ENCODE measurements at regions not wholly inside any gene's neighbourhood (a gene's known extent, or its start where the extent isn't known, plus 50 kb on each side); places are given as distances from the start of the nearest gene placed in this dataset.

GRCh38 chr12:124455336-124455735 lies 112.1 kb downstream of the NCOR2 start:
- Histone ChIP-seq H3K36me3 (ENCODE audit: control insufficient read depth, insufficient read depth, low read length) (peaks cover 76% of the 10 kb centered on the region), H3K4me1 (ENCODE audit: control insufficient read depth, insufficient read depth, low read length) (peaks cover 74% of the 10 kb centered on the region), H3K4me3 (ENCODE audit: low read depth, low read length) (no peak overlapping the region), H3K9me3 (ENCODE audit: control insufficient read depth, insufficient read depth, low read length) (no peaks in the 10 kb centered on the region), H3K27me3 (ENCODE audit: control insufficient read depth, insufficient read depth, low read length) (no peaks in the 10 kb centered on the region), H3K27ac (ENCODE audit: low read depth, low read length) (peak overlapping the region; percentile 10)
- 61% methylated on average over 9 of the region's 9 CpGs for WGBS (ENCODE audit: insufficient coverage)
- DNase-seq (ENCODE audit: low read depth in 4 of 6, low spot score in 6 of 6): no peak

DNA sequence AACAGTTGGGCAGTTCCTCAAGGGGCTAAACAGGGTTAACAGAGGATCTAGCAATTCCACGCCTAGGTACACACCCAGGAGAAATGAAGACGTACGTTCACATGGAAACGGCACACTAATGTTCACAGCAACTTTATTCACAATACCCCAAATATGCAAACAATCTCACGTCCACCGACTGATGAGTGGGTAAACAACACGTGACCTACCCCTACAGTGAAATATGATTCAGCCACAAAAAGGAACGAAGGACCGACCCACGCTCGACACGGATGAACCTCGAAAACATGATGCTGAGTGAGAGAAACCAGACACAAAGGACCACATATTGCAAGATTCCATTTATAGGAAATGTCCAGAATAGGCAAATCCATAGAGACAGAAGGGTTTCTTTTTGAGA lies 112.7 kb downstream of the NCOR2 start:
- no peak overlapping the region for H3K4me3 ChIP-seq (ENCODE audit: low read depth, low read length)
- peaks cover 80% of the 10 kb centered on the region for H3K4me1 ChIP-seq (ENCODE audit: control insufficient read depth, insufficient read depth, low read length)
- no peaks in the 10 kb centered on the region for H3K27me3 ChIP-seq (ENCODE audit: control insufficient read depth, insufficient read depth, low read length)
- H3K27ac ChIP-seq (ENCODE audit: low read depth, low read length): no peak overlapping the region
- 42% methylated on average over 4 of the region's 13 CpGs for WGBS (ENCODE audit: insufficient coverage)
- DNase-seq (ENCODE audit: low read depth in 4 of 6, low spot score in 6 of 6): no peak
- peaks cover 76% of the 10 kb centered on the region for H3K36me3 ChIP-seq (ENCODE audit: control insufficient read depth, insufficient read depth, low read length)
- no peaks in the 10 kb centered on the region for H3K9me3 ChIP-seq (ENCODE audit: control insufficient read depth, insufficient read depth, low read length)

- no peak overlapping the region for H3K4me3 ChIP-seq (ENCODE audit: low read depth, low read length)
- H3K27ac ChIP-seq (ENCODE audit: low read depth, low read length): no peak overlapping the region
- no peak for DNase-seq (ENCODE audit: low read depth in 4 of 6, low spot score in 6 of 6)
- 90% methylated on average over 1 of the region's 11 CpGs for WGBS (ENCODE audit: insufficient coverage)
- no peaks in the 10 kb centered on the region for H3K9me3 ChIP-seq (ENCODE audit: control insufficient read depth, insufficient read depth, low read length)
- peaks cover 84% of the 10 kb centered on the region for H3K4me1 ChIP-seq (ENCODE audit: control insufficient read depth, insufficient read depth, low read length)
- H3K36me3 ChIP-seq (ENCODE audit: control insufficient read depth, insufficient read depth, low read length): peaks cover 76% of the 10 kb centered on the region
- no peaks in the 10 kb centered on the region for H3K27me3 ChIP-seq (ENCODE audit: control insufficient read depth, insufficient read depth, low read length)
Measured at GRCh38 chr12:124454352-124454725, 113.1 kb downstream of the NCOR2 start.

DNA sequence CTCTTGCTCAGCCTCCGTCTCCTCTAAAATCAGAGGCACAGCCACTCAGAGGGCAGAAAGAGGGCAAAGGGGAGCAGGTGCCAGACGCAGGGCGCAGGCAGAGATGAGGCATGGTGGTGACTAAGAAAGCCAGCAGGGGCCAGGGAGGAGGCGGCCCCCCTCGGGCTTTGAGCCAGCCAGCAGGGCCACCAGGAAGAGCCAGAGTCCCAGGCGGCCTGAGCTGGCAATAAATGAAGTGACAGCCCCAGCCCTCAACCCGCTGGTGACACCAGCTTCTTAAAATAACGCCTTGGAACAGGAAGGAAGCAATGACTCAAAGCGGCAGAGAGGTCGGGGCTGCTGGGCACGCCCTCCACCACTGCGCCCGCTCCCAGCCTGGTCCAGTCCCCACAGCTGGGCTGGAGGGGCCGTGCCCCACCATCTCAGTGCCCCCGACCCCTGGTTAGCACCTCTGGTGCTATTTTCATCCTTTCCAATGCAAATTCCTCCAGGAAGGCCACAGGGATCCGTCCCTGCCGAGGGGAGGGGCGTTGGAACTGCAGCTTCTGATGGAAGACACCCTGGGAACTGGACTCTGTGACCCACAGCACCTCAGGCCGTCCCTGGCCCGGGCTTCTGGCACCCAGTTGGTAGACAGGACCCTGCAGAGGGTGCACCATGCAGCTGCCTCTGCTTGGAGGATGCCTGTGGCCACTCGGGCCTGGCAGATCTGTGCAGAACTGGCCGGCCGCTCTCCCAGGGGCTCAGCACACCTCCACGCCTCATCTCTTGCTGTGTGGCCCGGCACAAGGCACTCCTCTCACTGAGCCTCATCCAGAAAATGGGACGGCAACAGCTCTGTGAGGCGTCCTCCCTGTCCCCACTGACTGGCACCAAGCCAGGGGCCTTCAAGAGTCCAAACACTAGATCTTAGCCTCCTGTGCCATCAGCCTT lies 113.7 kb downstream of the NCOR2 start:
- DNase-seq (ENCODE audit: low read depth in 4 of 6, low spot score in 6 of 6): peak in 2 of 6 donors; percentile 64 to 72
- no peak overlapping the region for H3K4me3 ChIP-seq (ENCODE audit: low read depth, low read length)
- peak overlapping the region; percentile 48 for H3K27ac ChIP-seq (ENCODE audit: low read depth, low read length)
- peaks cover 77% of the 10 kb centered on the region for H3K36me3 ChIP-seq (ENCODE audit: control insufficient read depth, insufficient read depth, low read length)
- no peaks in the 10 kb centered on the region for H3K27me3 ChIP-seq (ENCODE audit: control insufficient read depth, insufficient read depth, low read length)
- 40% methylated on average over 26 of the region's 27 CpGs for WGBS (ENCODE audit: insufficient coverage)
- H3K9me3 ChIP-seq (ENCODE audit: control insufficient read depth, insufficient read depth, low read length): no peaks in the 10 kb centered on the region
- H3K4me1 ChIP-seq (ENCODE audit: control insufficient read depth, insufficient read depth, low read length): peaks cover 85% of the 10 kb centered on the region

DNA sequence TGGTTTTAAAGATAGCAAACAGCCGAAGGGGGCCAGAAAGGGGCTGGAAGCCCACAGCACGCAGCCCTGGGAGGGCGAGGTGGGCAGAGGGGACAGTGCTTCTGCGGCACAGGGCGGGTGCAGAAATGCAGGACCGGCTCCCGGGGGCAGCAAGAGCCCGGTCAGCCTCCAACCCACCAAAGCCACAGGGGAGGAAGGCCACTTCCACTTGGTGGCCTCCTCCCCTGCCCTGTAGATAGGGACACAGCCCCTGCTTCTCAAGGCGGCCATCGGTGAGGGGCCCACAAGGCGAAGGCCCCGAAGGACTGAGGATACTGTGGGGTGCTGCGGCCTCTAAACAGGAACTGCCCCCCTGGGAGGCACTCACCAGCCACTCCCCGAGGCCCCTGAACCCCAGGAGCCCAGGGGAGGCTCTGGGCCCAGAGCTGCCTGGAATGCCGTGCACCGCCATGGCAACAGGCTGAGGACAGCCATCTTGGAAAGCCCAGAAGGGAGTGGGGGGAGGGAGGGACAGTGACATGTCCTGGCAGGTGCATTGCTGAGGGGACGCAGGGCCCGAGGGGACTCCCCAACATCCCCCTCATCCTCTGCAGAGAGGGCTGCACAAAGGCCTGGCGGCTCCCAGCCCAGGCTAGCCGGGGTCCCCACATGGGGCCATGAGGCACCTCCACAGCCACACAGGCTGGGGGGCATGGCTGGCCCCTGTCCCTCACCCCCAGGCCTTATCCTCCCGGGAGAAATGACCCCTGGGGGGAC lies 114.7 kb downstream of the NCOR2 start:
- H3K9me3 ChIP-seq (ENCODE audit: control insufficient read depth, insufficient read depth, low read length): no peaks in the 10 kb centered on the region

GRCh38 chr12:124451637-124452243 lies 115.7 kb downstream of the NCOR2 start:
- 66% methylated on average over 11 of the region's 12 CpGs for WGBS (ENCODE audit: insufficient coverage)
- H3K4me1 ChIP-seq (ENCODE audit: control insufficient read depth, insufficient read depth, low read length): peaks cover 66% of the 10 kb centered on the region
- H3K27me3 ChIP-seq (ENCODE audit: control insufficient read depth, insufficient read depth, low read length): no peaks in the 10 kb centered on the region
- no peak for DNase-seq (ENCODE audit: low read depth in 4 of 6, low spot score in 6 of 6)
- H3K36me3 ChIP-seq (ENCODE audit: control insufficient read depth, insufficient read depth, low read length): peaks cover 74% of the 10 kb centered on the region
- no peak overlapping the region for H3K4me3 ChIP-seq (ENCODE audit: low read depth, low read length)
- no peak overlapping the region for H3K27ac ChIP-seq (ENCODE audit: low read depth, low read length)
- no peaks in the 10 kb centered on the region for H3K9me3 ChIP-seq (ENCODE audit: control insufficient read depth, insufficient read depth, low read length)

More for the DNA sequence above, 114.7 kb downstream of the NCOR2 start:
- 81% methylated on average over 17 of the region's 21 CpGs for WGBS (ENCODE audit: insufficient coverage)
- peaks cover 78% of the 10 kb centered on the region for H3K36me3 ChIP-seq (ENCODE audit: control insufficient read depth, insufficient read depth, low read length)
- H3K27ac ChIP-seq (ENCODE audit: low read depth, low read length): peak overlapping the region; percentile 48
- peaks cover 76% of the 10 kb centered on the region for H3K4me1 ChIP-seq (ENCODE audit: control insufficient read depth, insufficient read depth, low read length)
- H3K4me3 ChIP-seq (ENCODE audit: low read depth, low read length): no peak overlapping the region
- no peak for DNase-seq (ENCODE audit: low read depth in 4 of 6, low spot score in 6 of 6)
- H3K27me3 ChIP-seq (ENCODE audit: control insufficient read depth, insufficient read depth, low read length): no peaks in the 10 kb centered on the region

GRCh38 chr12:124451016-124451415 lies 116.4 kb downstream of the NCOR2 start:
- no peak overlapping the region for H3K27ac ChIP-seq (ENCODE audit: low read depth, low read length)
- no peaks in the 10 kb centered on the region for H3K9me3 ChIP-seq (ENCODE audit: control insufficient read depth, insufficient read depth, low read length)
- no peaks in the 10 kb centered on the region for H3K27me3 ChIP-seq (ENCODE audit: control insufficient read depth, insufficient read depth, low read length)
- DNase-seq (ENCODE audit: low read depth in 4 of 6, low spot score in 6 of 6): no peak
- WGBS (ENCODE audit: insufficient coverage): 97% methylated on average over 10 of the region's 11 CpGs
- no peak overlapping the region for H3K4me3 ChIP-seq (ENCODE audit: low read depth, low read length)
- peaks cover 64% of the 10 kb centered on the region for H3K4me1 ChIP-seq (ENCODE audit: control insufficient read depth, insufficient read depth, low read length)
- H3K36me3 ChIP-seq (ENCODE audit: control insufficient read depth, insufficient read depth, low read length): peaks cover 70% of the 10 kb centered on the region

DNA sequence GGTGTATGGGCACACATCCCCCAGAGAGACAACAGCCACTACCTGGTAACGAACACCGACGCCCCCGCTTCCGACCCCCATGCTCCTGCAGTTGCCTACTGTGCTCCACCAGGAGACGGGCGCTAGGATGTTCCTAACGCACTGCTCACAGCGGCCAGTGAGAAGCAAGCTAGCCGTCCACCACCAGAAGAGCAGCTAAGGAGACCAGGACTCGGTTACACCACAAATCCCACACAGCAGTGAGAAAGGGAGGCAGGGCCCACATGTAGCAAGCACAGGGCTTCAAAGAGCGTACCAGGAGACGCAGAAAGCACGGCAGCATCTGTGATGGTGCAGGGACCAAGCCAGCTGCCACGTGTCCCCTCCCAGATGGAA lies 117.0 kb downstream of the NCOR2 start:
- DNase-seq (ENCODE audit: low read depth in 4 of 6, low spot score in 6 of 6): no peak

GRCh38 chr12:124449623-124450375 lies 117.6 kb downstream of the NCOR2 start:
- H3K27me3 ChIP-seq (ENCODE audit: control insufficient read depth, insufficient read depth, low read length): no peaks in the 10 kb centered on the region
- H3K9me3 ChIP-seq (ENCODE audit: control insufficient read depth, insufficient read depth, low read length): no peaks in the 10 kb centered on the region
- WGBS (ENCODE audit: insufficient coverage): 71% methylated on average over 23 of the region's 25 CpGs
- no peak overlapping the region for H3K27ac ChIP-seq (ENCODE audit: low read depth, low read length)
- H3K36me3 ChIP-seq (ENCODE audit: control insufficient read depth, insufficient read depth, low read length): peaks cover 73% of the 10 kb centered on the region
- H3K4me1 ChIP-seq (ENCODE audit: control insufficient read depth, insufficient read depth, low read length): peaks cover 66% of the 10 kb centered on the region
- no peak for DNase-seq (ENCODE audit: low read depth in 4 of 6, low spot score in 6 of 6)
- no peak overlapping the region for H3K4me3 ChIP-seq (ENCODE audit: low read depth, low read length)

More for the DNA sequence above, 117.0 kb downstream of the NCOR2 start:
- Histone ChIP-seq H3K27ac (ENCODE audit: low read depth, low read length) (no peak overlapping the region), H3K9me3 (ENCODE audit: control insufficient read depth, insufficient read depth, low read length) (no peaks in the 10 kb centered on the region), H3K4me1 (ENCODE audit: control insufficient read depth, insufficient read depth, low read length) (peaks cover 64% of the 10 kb centered on the region), H3K4me3 (ENCODE audit: low read depth, low read length) (no peak overlapping the region), H3K27me3 (ENCODE audit: control insufficient read depth, insufficient read depth, low read length) (no peaks in the 10 kb centered on the region), H3K36me3 (ENCODE audit: control insufficient read depth, insufficient read depth, low read length) (peaks cover 70% of the 10 kb centered on the region)
- 84% methylated on average over 10 of the region's 15 CpGs for WGBS (ENCODE audit: insufficient coverage)

All from spinal cord (tissue), 9 donors.